ENCODE measurements at regions not wholly inside any gene's neighbourhood (a gene's known extent, or its start where the extent isn't known, plus 50 kb on each side); places are given as distances from the start of the nearest gene placed in this dataset.

GRCh38 chr13:34263681-34264080, 445.7 kb downstream of the RFC3 start:
- Histone ChIP-seq H3K4me3 (no peak overlapping the region), H3K27ac (no peak overlapping the region), H3K36me3 (replicated peaks in 1 of 2) (no peaks in the 10 kb centered on the region), H3K4me1 (replicated peaks in 1 of 2) (no peaks in the 10 kb centered on the region), H3K27me3 (no peaks in the 10 kb centered on the region), H3K9me3 (replicated peaks in 1 of 3) (no peaks in the 10 kb centered on the region)
- 69 to 74% (median 70%) methylated on average over 4 of the region's 4 CpGs for WGBS, 4 donors
- TF ChIP-seq CTCF (IDR thresholded peaks at IDR 0.05) = no peak
- no peak for TF ChIP-seq POLR2A (IDR thresholded peaks at IDR 0.05)
- DNase-seq = no peak
- intact Hi-C loops (cut with DNase I) = no loop called here

- no peak for DNase-seq
- WGBS, 4 donors = 88 to 94% (median 90%) methylated on average over 3 of the region's 3 CpGs
- intact Hi-C loops (cut with DNase I) = no loop called here
- peaks cover 0 to 7% of the 10 kb centered on the region in 2 donors for H3K4me1 ChIP-seq (replicated peaks in 1 of 2)
- no peak overlapping the region for H3K27ac ChIP-seq
- no peak overlapping the region for H3K4me3 ChIP-seq
- H3K27me3 ChIP-seq = no peaks in the 10 kb centered on the region
- no peaks in the 10 kb centered on the region for H3K36me3 ChIP-seq (replicated peaks in 1 of 2)
- no peaks in the 10 kb centered on the region for H3K9me3 ChIP-seq (replicated peaks in 1 of 3)
- no peak for TF ChIP-seq POLR2A (IDR thresholded peaks at IDR 0.05)
Measured at GRCh38 chr13:34265046-34265679, 447.2 kb downstream of the RFC3 start.

GRCh38 chr13:34276764-34277163, 458.8 kb downstream of the RFC3 start:
- no peak overlapping the region for H3K4me3 ChIP-seq
- H3K4me1 ChIP-seq (replicated peaks in 1 of 2) = peaks cover 3 to 21% of the 10 kb centered on the region in 2 donors
- no peaks in the 10 kb centered on the region for H3K9me3 ChIP-seq (replicated peaks in 1 of 3)
- DNase-seq = no peak
- no peak for TF ChIP-seq CTCF (IDR thresholded peaks at IDR 0.05)
- no peak for TF ChIP-seq POLR2A (IDR thresholded peaks at IDR 0.05)
- 49 to 69% (median 54%) methylated on average over 3 of the region's 3 CpGs for WGBS, 4 donors
- H3K27ac ChIP-seq = no peak overlapping the region
- no peaks in the 10 kb centered on the region for H3K27me3 ChIP-seq
- intact Hi-C loops (cut with DNase I) = no loop called here
- no peaks in the 10 kb centered on the region for H3K36me3 ChIP-seq (replicated peaks in 1 of 2)

GRCh38 chr13:34277936-34278335, 460.0 kb downstream of the RFC3 start:
- no peaks in the 10 kb centered on the region for H3K36me3 ChIP-seq (replicated peaks in 1 of 2)
- H3K27me3 ChIP-seq = no peaks in the 10 kb centered on the region
- H3K4me1 ChIP-seq (replicated peaks in 1 of 2) = peaks cover 3 to 21% of the 10 kb centered on the region in 2 donors
- DNase-seq = no peak
- no peak overlapping the region for H3K27ac ChIP-seq
- TF ChIP-seq CTCF (IDR thresholded peaks at IDR 0.05) = no peak
- no peak for TF ChIP-seq POLR2A (IDR thresholded peaks at IDR 0.05)
- no peak overlapping the region for H3K4me3 ChIP-seq
- 17 to 27% (median 21%) methylated on average over 4 of the region's 4 CpGs for WGBS, 4 donors
- intact Hi-C loops (cut with DNase I) = no loop called here
- no peaks in the 10 kb centered on the region for H3K9me3 ChIP-seq (replicated peaks in 1 of 3)

GRCh38 chr13:34278780-34279179, 460.8 kb downstream of the RFC3 start:
- Histone ChIP-seq H3K9me3 (replicated peaks in 1 of 3) (no peaks in the 10 kb centered on the region), H3K27ac (no peak overlapping the region), H3K27me3 (no peaks in the 10 kb centered on the region), H3K4me1 (replicated peaks in 1 of 2) (peaks cover 3 to 21% of the 10 kb centered on the region in 2 donors), H3K36me3 (replicated peaks in 1 of 2) (no peaks in the 10 kb centered on the region), H3K4me3 (no peak overlapping the region)
- no peak for DNase-seq
- WGBS, 4 donors = 33 to 42% (median 36%) methylated on average over 2 of the region's 2 CpGs
- TF ChIP-seq POLR2A (IDR thresholded peaks at IDR 0.05) (no peak), CTCF (IDR thresholded peaks at IDR 0.05) (no peak)
- intact Hi-C loops (cut with DNase I) = no loop called here
